RWPE2 (cell line): ENCODE measurements at regions not wholly inside any gene's neighbourhood (a gene's known extent, or its start where the extent isn't known, plus 50 kb on each side); places are given as distances from the start of the nearest gene placed in this dataset.

Experiments
- ATAC-seq: fragments of 200-7000 bp; cut with Tn5 transposase; 3 replicates; pipeline ENCODE4 v1.9.1; 2021; ENCODE audit warnings: low read depth
- DNase-seq: peaks from one replicate; pipeline ENCODE4 v3.0.0-alpha.2; 2020; ENCODE audit warnings: low spot score
- H3K27ac ChIP-seq: fragments of 450-650 bp; 2 replicates; pipeline ENCODE4 v1.5.1; 2017; ENCODE audit warnings: mild to moderate bottlenecking; ENCODE audit not compliant: poor library complexity, severe bottlenecking
- H3K27me3 ChIP-seq: fragments of 250-450 bp; sonication (Bioruptor Pico); 2 replicates; pipeline ENCODE4 v1.5.1; 2021; ENCODE audit warnings: mild to moderate bottlenecking, moderate library complexity; ENCODE audit not compliant: insufficient read depth, poor library complexity, severe bottlenecking
- H3K36me3 ChIP-seq: fragments of 250-450 bp; sonication (Bioruptor Pico); 2 replicates; pipeline ENCODE4 v1.5.1; 2020; ENCODE audit warnings: low read depth, mild to moderate bottlenecking, moderate library complexity
- H3K4me1 ChIP-seq: fragments of 250-450 bp; sonication (Bioruptor Pico); 2 replicates; pipeline ENCODE4 v1.5.1; 2021; ENCODE audit warnings: mild to moderate bottlenecking, moderate library complexity; ENCODE audit not compliant: insufficient read depth, poor library complexity, severe bottlenecking
- H3K4me3 ChIP-seq: fragments of 250-450 bp; sonication (Bioruptor Pico); 2 replicates; pipeline ENCODE4 v1.5.1; 2021; ENCODE audit warnings: mild to moderate bottlenecking, moderate library complexity; ENCODE audit not compliant: severe bottlenecking
- H3K9me3 ChIP-seq: fragments of 250-450 bp; sonication (Bioruptor Pico); 2 replicates; pipeline ENCODE4 v1.5.1; 2021; ENCODE audit warnings: mild to moderate bottlenecking, moderate library complexity; ENCODE audit not compliant: severe bottlenecking
- CTCF ChIP-seq: fragments of 450-650 bp; IDR thresholded peaks from one replicate; pipeline ENCODE4 v1.5.1; 2017; ENCODE audit warnings: mild to moderate bottlenecking, moderate library complexity; ENCODE audit not compliant: poor library complexity, severe bottlenecking

- H3K27me3 ChIP-seq = peaks cover 3% of the 10 kb centered on the region
- H3K4me1 ChIP-seq = no peaks in the 10 kb centered on the region
- no peaks in the 10 kb centered on the region for H3K36me3 ChIP-seq
- no peak for TF ChIP-seq CTCF
- no peak for ATAC-seq
- H3K4me3 ChIP-seq = no peak overlapping the region
- H3K27ac ChIP-seq = no peak overlapping the region
- no peak for DNase-seq
- H3K9me3 ChIP-seq = no peaks in the 10 kb centered on the region
Measured at GRCh38 chr2:236440110-236440881, 129.3 kb upstream of the ACKR3 start.

GRCh38 chr2:236444187-236444586 is 125.4 kb upstream of the ACKR3 start:
- ATAC-seq = no peak
- no peak overlapping the region for H3K27ac ChIP-seq

GRCh38 chr2:236445678-236446077 is 123.9 kb upstream of the ACKR3 start:
- Histone ChIP-seq H3K27me3 (no peaks in the 10 kb centered on the region), H3K27ac (no peak overlapping the region), H3K4me1 (no peaks in the 10 kb centered on the region), H3K36me3 (no peaks in the 10 kb centered on the region), H3K9me3 (no peaks in the 10 kb centered on the region), H3K4me3 (no peak overlapping the region)
- DNase-seq (no peak), ATAC-seq (no peak)
- no peak for TF ChIP-seq CTCF

More at GRCh38 chr2:236444187-236444586, 125.4 kb upstream of the ACKR3 start:
- peaks cover 3% of the 10 kb centered on the region for H3K27me3 ChIP-seq
- no peaks in the 10 kb centered on the region for H3K4me1 ChIP-seq
- no peaks in the 10 kb centered on the region for H3K9me3 ChIP-seq
- no peak overlapping the region for H3K4me3 ChIP-seq
- no peaks in the 10 kb centered on the region for H3K36me3 ChIP-seq
- TF ChIP-seq CTCF = no peak
- DNase-seq = no peak

- H3K9me3 ChIP-seq = no peaks in the 10 kb centered on the region
- TF ChIP-seq CTCF = no peak
- no peak overlapping the region for H3K27ac ChIP-seq
- no peaks in the 10 kb centered on the region for H3K4me1 ChIP-seq
- no peak overlapping the region for H3K4me3 ChIP-seq
- DNase-seq (no peak), ATAC-seq (no peak)
- H3K27me3 ChIP-seq = no peaks in the 10 kb centered on the region
- no peaks in the 10 kb centered on the region for H3K36me3 ChIP-seq
Measured at GRCh38 chr2:236446521-236446920, 123.1 kb upstream of the ACKR3 start.

- no peak for DNase-seq
- H3K27me3 ChIP-seq = no peaks in the 10 kb centered on the region
- peak; percentile 61 for ATAC-seq
Measured at GRCh38 chr2:236449167-236449761, 120.4 kb upstream of the ACKR3 start.

More at GRCh38 chr2:236449167-236449761, 120.4 kb upstream of the ACKR3 start:
- Histone ChIP-seq H3K36me3 (no peaks in the 10 kb centered on the region), H3K4me3 (no peak overlapping the region), H3K27ac (no peak overlapping the region), H3K9me3 (no peaks in the 10 kb centered on the region), H3K4me1 (no peaks in the 10 kb centered on the region)
- TF ChIP-seq CTCF = no peak
